Cerebellar cortex (tissue), 1 donor: ENCODE measurements at regions not wholly inside any gene's neighbourhood (a gene's known extent, or its start where the extent isn't known, plus 50 kb on each side); places are given as distances from the start of the nearest gene placed in this dataset.

Experiments
- DNase-seq: peaks from one replicate; pipeline ENCODE4 v3.0.0-alpha.2; 2015; ENCODE audit warnings: low spot score

- no peak for DNase-seq
These were observed 86.4 kb upstream of the OTOS start for GRCh38 chr2:240226672-240227537.

GRCh38 chr2:240227538-240228428 is 87.3 kb upstream of the OTOS start:
- no peak for DNase-seq

- no peak for DNase-seq
These were observed 88.5 kb upstream of the OTOS start for GRCh38 chr2:240229005-240229404.

- DNase-seq, result no peak
These were observed 89.3 kb upstream of the OTOS start for GRCh38 chr2:240229603-240230235.

GRCh38 chr2:240230291-240230931 is 90.0 kb upstream of the OTOS start:
- no peak for DNase-seq

GRCh38 chr2:240231838-240232244 is 91.4 kb upstream of the OTOS start:
- DNase-seq, result no peak

GRCh38 chr2:240232264-240232915 is 91.9 kb upstream of the OTOS start:
- DNase-seq, result no peak

- peak; percentile 79 for DNase-seq
These were observed 92.8 kb upstream of the OTOS start for GRCh38 chr2:240232961-240233884.

- DNase-seq, result no peak
These were observed 93.5 kb upstream of the OTOS start for GRCh38 chr2:240233885-240234502.

GRCh38 chr2:240234503-240234951 is 94.1 kb upstream of the OTOS start:
- no peak for DNase-seq

- no peak for DNase-seq
These were observed 94.8 kb upstream of the OTOS start for GRCh38 chr2:240235149-240235803.

- DNase-seq, result no peak
These were observed 95.4 kb upstream of the OTOS start for GRCh38 chr2:240235811-240236210.

GRCh38 chr2:240236217-240237111 is 96.0 kb upstream of the OTOS start:
- no peak for DNase-seq

GRCh38 chr2:240237609-240238174 is 97.2 kb upstream of the OTOS start:
- peak; percentile 77 for DNase-seq

- no peak for DNase-seq
These were observed 97.7 kb upstream of the OTOS start for GRCh38 chr2:240238201-240238600.

GRCh38 chr2:240238786-240239185 is 98.3 kb upstream of the OTOS start:
- no peak for DNase-seq

GRCh38 chr2:240239325-240239724 is 98.9 kb upstream of the OTOS start:
- DNase-seq, result no peak
